Islet precursor cell (in vitro differentiated cells): ENCODE measurements at regions not wholly inside any gene's neighbourhood (a gene's known extent, or its start where the extent isn't known, plus 50 kb on each side); places are given as distances from the start of the nearest gene placed in this dataset.
A peak's percentile ranks its signal among the peaks of the same experiment; 100 is the strongest.
"Not testable (repeated sequence)": the region's sequence is repeated elsewhere in the genome, so short reads cannot be mapped to it uniquely, and the experiment has no call there.

ENCODE experiments used
- DNase-seq: peaks from one replicate; pipeline ENCODE4 v3.0.0-alpha.2; 2018

DNA sequence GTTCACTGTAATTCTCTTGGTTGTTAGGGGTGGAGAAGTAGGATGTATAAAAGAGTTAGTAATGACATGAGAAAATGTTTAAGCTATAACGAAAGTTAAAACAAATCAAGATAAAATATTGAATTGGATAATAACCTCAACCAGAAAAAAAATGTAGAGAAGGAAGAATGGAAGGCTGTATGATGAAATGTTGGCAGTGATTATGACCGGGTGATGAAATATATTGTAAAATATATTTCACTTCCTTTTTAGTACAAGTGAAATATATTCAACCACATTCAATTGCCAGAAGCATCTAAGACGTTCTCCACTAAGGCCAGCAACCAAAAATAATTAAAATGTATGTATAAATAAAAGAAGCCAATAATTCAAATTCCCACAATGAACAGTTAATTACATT is 309.3 kb upstream of the FGF13 start:
- no peak for DNase-seq

GRCh38 chrX:139018436-139018835 is 306.9 kb upstream of the FGF13 start:
- DNase-seq, result no peak

GRCh38 chrX:139015627-139016026 is 304.1 kb upstream of the FGF13 start:
- DNase-seq, result no peak

GRCh38 chrX:139008185-139008584 is 296.7 kb upstream of the FGF13 start:
- no peak for DNase-seq

DNA sequence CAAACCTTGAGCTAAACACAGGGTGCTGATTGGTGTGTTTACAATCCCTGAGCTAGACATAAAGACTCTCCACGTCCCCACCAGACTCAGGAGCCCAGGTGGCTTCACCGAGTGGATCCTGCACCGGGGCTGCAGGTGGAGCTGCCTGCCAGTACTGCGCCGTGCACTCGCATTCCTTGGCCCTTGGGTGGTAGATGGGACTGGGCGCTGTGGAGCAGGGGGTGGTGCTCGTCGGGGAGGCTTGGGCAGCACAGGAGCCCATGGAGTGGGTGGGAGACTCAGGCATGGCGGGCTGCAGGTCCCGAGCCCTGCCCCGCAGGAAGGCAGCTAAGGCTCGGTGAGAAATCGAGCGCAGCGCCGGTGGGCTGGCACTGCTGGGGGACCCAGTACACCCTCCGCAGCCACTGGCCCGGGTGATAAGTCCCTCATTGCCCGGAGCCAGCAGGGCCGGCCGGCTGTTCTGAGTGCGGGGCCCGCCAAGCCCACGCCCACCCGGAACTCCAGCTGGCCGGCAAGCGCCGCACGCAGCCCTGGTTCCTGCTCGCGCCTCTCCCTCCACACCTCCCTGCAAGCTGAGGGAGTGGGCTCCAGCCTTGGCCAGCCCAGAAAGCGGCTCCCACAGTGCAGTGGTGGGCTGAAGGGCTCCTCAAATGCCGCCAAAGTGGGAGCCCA is 292.5 kb upstream of the FGF13 start:
- DNase-seq, result not testable (repeated sequence)

- DNase-seq, result no peak
Measured at GRCh38 chrX:139002319-139002718, 290.8 kb upstream of the FGF13 start.

GRCh38 chrX:138996268-138996667 is 284.8 kb upstream of the FGF13 start:
- no peak for DNase-seq

DNA sequence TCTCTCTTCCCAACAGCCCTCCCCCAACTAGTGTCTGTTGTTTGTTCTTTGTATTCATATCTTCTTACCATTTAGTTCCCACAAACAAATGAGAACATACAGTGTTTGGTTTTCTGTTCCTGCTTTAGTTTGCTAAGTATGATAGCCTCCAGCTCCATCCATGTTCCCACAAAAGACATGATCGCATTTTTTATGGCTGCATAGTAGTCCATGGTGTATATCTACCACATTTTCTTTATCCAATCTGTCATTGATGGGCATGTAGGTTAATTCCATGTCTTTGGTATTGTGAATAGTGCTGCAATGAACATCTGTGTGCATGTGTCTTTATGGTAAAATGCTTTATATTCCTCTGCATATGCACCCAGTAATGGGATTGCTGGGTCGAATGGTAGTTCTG is 283.9 kb upstream of the FGF13 start:
- no peak for DNase-seq

DNA sequence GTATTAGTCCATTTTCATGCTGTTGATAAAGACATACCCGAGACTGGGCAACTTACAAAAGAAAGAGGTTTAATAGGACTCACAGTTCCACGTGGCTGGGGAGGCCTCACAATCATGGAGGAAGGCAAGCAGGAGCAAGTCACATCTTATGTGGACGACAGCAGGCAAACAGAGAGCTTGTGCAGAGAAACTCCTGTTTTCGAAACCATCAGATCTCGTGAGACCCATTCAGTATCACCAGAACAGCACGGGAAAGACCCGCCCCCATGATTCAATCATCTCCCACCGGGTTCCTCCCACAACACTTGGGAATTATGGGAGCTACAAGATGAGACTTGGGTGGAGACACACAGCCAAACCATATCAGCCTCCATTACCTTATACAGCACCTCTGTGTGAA is 278.9 kb upstream of the FGF13 start:
- not testable (repeated sequence) for DNase-seq

GRCh38 chrX:138986866-138987265 is 275.3 kb upstream of the FGF13 start:
- no peak for DNase-seq

DNA sequence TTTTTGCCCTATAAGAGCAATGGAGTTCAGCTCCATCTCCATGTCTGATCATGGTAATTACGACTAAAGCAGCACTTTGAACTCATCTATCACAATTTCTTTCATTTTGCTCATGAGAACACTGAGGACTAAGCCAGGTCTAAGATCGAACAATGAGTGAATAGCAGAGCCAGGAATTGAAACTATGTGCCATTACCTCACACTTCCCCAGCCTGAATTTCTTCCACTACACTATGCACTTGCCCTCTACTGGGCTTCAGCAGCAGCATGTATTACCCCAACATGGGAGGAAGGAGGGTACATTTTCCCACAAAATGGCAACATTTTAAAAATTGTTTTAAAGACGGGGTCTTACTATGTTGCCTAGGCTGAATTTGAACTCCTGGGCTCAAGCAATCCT is 274.7 kb upstream of the FGF13 start:
- DNase-seq, result no peak

- no peak for DNase-seq
Measured at GRCh38 chrX:138982365-138982764, 270.8 kb upstream of the FGF13 start.

DNA sequence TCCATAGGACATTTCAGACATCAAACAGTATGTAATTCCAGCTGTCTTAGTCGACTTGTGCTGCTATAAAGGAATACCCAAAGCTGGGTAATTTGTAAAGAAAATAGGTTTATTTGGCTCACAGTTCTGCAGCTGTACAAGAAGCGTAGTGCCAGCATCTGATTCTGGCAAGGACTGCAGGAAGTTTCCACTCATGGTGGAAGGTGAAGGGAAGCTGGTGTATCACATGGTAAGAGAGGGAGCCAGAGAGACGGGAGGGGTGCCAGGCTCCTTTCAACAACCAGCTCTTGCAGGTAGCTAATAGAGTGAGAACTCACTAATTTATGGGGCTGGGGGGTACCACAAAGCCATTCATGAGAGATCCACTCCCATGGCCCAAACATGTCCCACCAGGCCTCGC is 253.0 kb upstream of the FGF13 start:
- no peak for DNase-seq

- DNase-seq, result not testable (repeated sequence)
Measured at GRCh38 chrX:138962419-138962818, 250.9 kb upstream of the FGF13 start.

GRCh38 chrX:138954976-138955375 is 243.5 kb upstream of the FGF13 start:
- no peak for DNase-seq

GRCh38 chrX:138946926-138947325 is 235.4 kb upstream of the FGF13 start:
- no peak for DNase-seq

GRCh38 chrX:138945219-138945618 is 233.7 kb upstream of the FGF13 start:
- peak; percentile 82 for DNase-seq

- DNase-seq, result no peak
Measured at GRCh38 chrX:138939038-138939437, 227.5 kb upstream of the FGF13 start.

DNA sequence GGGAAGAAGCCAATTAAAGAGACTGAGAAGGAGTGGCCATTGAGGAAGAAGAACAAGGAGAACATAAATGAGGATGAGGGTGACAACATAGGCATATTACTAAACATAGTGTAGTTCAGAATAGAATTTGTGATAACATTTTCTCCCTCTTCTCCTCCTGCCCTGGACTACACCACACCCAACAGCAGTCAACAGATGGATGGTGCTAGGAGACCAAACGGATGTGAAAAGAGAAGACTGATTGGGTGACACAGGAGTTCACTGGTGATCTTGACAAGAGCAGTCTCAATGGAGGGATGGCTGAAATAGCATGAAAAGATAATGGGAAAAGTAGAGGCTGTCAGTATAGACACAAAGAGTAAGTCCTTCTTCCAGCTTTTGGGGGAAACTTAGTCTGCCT is 226.5 kb upstream of the FGF13 start:
- no peak for DNase-seq

DNA sequence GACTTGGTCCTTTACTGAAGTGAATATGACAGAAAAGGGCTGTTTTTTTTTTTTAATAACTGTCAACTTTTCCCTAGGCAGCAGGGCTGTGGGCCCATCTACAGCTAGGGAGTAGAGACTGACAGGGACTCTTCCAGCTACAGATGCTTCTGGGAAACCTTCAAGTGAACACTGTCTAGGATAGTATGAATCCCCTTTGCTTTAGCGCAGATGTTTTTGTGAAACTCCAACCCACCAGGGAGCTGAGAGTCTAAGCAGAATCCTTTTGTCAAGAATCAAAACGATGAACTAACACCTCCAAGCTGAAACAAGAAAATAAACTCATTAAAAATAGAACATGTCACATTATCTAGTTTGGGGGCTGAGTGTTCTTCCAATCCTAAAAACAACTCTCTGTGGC is 219.7 kb upstream of the FGF13 start:
- DNase-seq, result no peak

DNA sequence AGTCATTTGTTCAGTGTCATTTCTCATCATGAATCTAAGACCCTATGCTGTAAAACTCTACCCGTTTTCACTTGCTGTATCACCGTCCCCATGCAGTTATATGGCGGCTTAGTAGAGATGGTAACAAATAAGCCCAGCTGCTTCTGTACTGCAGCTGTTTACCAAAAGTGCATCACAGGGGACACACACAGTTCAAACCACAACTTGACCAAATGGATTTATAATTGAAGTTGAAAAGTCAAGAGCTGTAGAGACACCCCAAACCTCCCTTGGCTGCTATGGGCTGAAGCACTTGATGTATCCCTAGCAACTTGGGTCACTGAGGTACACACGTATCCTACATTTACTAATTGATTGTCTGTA is 219.0 kb upstream of the FGF13 start:
- DNase-seq, result no peak

- no peak for DNase-seq
Measured at GRCh38 chrX:138929926-138930582, 218.5 kb upstream of the FGF13 start.

DNA sequence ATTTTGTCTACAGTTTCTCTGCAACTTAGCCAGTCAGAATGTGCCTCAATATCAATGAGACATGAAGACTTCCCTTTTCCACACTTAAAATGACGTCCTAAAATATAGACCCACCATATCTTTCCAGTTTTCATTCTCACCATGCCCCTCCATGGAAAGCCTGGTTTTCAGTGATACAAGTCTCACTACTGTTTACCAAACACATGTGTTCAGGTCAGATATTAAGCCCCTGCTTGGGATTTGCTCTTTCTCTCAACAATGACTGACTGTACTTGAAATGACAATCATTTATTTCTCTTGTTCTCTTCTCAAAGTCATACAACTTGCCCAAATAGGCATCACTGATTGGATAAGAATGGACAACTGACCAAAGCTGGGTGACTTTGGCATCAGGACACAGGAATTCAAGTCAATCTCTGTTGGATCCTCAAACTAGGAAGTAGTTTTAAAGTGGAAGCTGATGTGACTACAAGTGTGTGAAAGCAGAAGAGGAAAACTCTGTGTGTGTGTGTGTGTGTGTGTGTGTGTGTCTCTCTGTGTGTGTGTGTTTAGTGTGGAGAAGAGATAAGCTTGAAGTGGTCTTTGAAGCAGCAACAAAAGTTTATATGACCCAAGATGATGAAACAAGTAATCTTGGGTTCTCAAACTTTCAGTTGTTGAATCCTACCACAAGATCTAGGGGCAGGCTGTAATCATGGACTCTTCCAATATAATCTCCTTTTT is 217.4 kb upstream of the FGF13 start:
- DNase-seq, result no peak

DNA sequence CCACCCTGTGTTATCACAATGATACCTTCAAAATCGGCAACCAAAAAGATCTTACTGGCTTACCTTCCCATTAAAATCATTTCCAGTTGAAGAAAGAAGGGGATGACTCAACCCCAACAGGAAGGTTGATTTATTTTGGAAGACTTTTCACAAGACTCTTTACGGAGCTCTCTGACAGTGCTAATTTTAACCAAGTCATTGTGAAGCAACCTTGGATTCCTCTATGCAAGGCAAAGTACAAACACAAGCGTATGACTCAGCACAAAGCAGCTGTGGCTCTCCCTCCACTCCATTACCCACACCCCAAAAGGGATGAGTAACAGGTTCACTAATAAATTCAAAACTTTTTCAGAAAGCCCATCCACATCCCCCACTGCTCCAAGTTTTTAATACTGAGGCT is 213.8 kb upstream of the FGF13 start:
- DNase-seq, result peak; percentile 50
